Adrenal gland (tissue), 9 donors: ENCODE measurements at regions not wholly inside any gene's neighbourhood (a gene's known extent, or its start where the extent isn't known, plus 50 kb on each side); places are given as distances from the start of the nearest gene placed in this dataset.

Source experiments
- DNase-seq, 7 donors: peaks; one replicate each; pipeline ENCODE4 v3.0.0-alpha.2; 2019 to 2020
- H3K27ac ChIP-seq, 5 donors: fragments of 200-600 bp; sonication (generic) in 4 of 5; 1 replicate in 3 of 5; 2 replicates in 2 of 5; pipeline versions ENCODE4 v1.5.1 to v1.8.0; 2016 to 2020; ENCODE audit warnings: mild to moderate bottlenecking in 1 of 5
- H3K27me3 ChIP-seq: fragments of 200-600 bp; 2 replicates; pipeline ENCODE4 v1.8.0; 2021
- H3K36me3 ChIP-seq, 2 donors: fragments of 200-600 bp; replicated peaks in 1 of 2; 1 replicate in 1 of 2; 2 replicates in 1 of 2; pipeline versions ENCODE4 v1.5.1 to v1.8.0; 2018 to 2022
- H3K4me1 ChIP-seq, 2 donors: fragments of 200-600 bp; replicated peaks in 1 of 2; 1 replicate in 1 of 2; 2 replicates in 1 of 2; pipeline versions ENCODE4 v1.5.1 to v1.8.0; 2018 to 2021
- H3K4me3 ChIP-seq, 4 donors: fragments of 200-600 bp; sonication (generic) in 3 of 4; one replicate each; pipeline ENCODE4 v1.5.1; 2016 to 2018
- H3K9me3 ChIP-seq, 3 donors: fragments of 200-600 bp; sonication (generic) in 1 of 3; replicated peaks in 1 of 3; 1 replicate in 2 of 3; 2 replicates in 1 of 3; pipeline versions ENCODE4 v1.5.1 to v1.8.0; 2016 to 2021
- POLR2A ChIP-seq, 2 donors: fragments of 450-650 bp; IDR thresholded peaks; one replicate each; pipeline ENCODE4 v1.6.1; 2017; ENCODE audit warnings: antibody characterized with exemption in 2 of 2, mild to moderate bottlenecking in 2 of 2, moderate library complexity in 1 of 2
- WGBS, 4 donors: extraction: QIAGEN DNeasy Blood & Tissue Kit in 2 of 4; methylation state at CpG; one replicate each; pipeline versions ENCODE4 v1.1.5 to v1.1.7; 2013 to 2017; 5-methylcytosine and 5-hydroxymethylcytosine counted together
- intact Hi-C, 2 donors: fragments of 100-400 bp; cut with DNase I; formaldehyde crosslinking; loops; one replicate each; pipeline versions ENCODE4 v1.14.1 to v1.15.0; 2022 to 2023
- TF ChIP-seq, protein P1 (sequence below), 6 experiments: fragments of 450-650 bp in 4 of 6; fragments of 200-600 bp in 2 of 6; sonication (generic) in 1 of 6; IDR thresholded peaks; 1 replicate in 5 of 6; 2 replicates in 1 of 6; pipeline versions ENCODE4 v1.5.1 to v1.8.0; 2016 to 2021; ENCODE audit warnings: antibody characterized with exemption in 6 of 6, mild to moderate bottlenecking in 2 of 6, moderate library complexity in 1 of 6
- donor health status: healthy with polysubstance abuse.
- donor health status: Bipolar disorder and iron deficiency.
- donor health status: DM: yes; HTN: yes; CAD: no.
- donor health status: DM: no; HTN: no; CAD: no.
- donor health status: DM: no; HTN: no; CAD: no.

DNA sequence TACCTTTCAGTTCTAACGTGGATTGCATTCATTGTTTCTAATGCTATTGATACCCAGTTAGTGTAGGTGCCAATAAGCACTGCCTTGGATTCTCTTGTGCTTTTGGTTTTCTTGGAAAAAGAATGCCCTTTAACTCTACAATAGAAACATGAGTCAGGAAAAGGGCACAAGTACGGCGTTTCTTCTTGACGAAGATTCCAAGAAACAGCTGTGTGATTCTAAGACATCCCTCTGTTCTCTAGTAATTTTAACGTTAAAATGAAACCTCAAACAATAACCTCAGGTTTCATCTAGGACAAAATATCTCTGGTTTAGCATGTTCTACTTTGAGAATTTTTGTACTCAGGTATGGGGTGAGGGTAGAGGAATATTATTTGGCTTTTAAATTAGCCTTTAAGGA, 540.5 kb upstream of the ATP11B start:
- no peak overlapping the region for H3K27ac ChIP-seq
- TF ChIP-seq POLR2A (IDR thresholded peaks at IDR 0.05) = no peak
- TF ChIP-seq, protein P1, sequence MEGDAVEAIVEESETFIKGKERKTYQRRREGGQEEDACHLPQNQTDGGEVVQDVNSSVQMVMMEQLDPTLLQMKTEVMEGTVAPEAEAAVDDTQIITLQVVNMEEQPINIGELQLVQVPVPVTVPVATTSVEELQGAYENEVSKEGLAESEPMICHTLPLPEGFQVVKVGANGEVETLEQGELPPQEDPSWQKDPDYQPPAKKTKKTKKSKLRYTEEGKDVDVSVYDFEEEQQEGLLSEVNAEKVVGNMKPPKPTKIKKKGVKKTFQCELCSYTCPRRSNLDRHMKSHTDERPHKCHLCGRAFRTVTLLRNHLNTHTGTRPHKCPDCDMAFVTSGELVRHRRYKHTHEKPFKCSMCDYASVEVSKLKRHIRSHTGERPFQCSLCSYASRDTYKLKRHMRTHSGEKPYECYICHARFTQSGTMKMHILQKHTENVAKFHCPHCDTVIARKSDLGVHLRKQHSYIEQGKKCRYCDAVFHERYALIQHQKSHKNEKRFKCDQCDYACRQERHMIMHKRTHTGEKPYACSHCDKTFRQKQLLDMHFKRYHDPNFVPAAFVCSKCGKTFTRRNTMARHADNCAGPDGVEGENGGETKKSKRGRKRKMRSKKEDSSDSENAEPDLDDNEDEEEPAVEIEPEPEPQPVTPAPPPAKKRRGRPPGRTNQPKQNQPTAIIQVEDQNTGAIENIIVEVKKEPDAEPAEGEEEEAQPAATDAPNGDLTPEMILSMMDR (IDR thresholded peaks at IDR 0.05) = no peak
- no peaks in the 10 kb centered on the region for H3K4me1 ChIP-seq
- intact Hi-C loops = loop anchor here in 1 of 2 donors (10.0 kb wide), 1 partner anchor 538 kb away; the partner anchor contains the start of gene SOX2
- no peaks in the 10 kb centered on the region for H3K27me3 ChIP-seq
- DNase-seq = no peak
- H3K4me3 ChIP-seq = no peak overlapping the region
- no peaks in the 10 kb centered on the region for H3K9me3 ChIP-seq
- no peaks in the 10 kb centered on the region for H3K36me3 ChIP-seq
- WGBS, 4 donors = 60 to 79% (median 66%) methylated on average over 5 of the region's 5 CpGs

DNA sequence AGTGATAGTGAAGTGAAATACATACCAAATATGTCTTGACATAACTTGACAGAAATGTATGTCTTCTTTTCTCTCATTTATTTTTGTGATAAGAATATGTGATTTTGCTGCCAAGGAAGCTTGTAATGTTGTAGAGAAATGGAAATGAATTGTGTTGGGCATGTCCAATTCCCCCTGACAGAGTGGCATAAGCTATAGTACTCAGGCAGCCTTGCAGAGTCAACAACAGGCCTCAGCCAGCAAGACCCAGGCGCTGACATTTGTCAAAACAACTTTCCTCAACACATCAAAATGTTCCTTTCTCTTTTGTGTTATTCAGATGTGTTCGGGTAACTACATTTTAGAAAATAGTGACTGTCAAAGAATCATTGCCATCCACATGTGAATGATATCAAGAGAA, 538.1 kb upstream of the ATP11B start:
- intact Hi-C loops = loop anchor here in 1 of 2 donors (10.0 kb wide), 1 partner anchor 540 kb away; the partner anchor contains the start of gene SOX2
- no peak overlapping the region for H3K27ac ChIP-seq
- TF ChIP-seq POLR2A (IDR thresholded peaks at IDR 0.05) = no peak
- TF ChIP-seq, protein P1 (IDR thresholded peaks at IDR 0.05) = no peak

DNA sequence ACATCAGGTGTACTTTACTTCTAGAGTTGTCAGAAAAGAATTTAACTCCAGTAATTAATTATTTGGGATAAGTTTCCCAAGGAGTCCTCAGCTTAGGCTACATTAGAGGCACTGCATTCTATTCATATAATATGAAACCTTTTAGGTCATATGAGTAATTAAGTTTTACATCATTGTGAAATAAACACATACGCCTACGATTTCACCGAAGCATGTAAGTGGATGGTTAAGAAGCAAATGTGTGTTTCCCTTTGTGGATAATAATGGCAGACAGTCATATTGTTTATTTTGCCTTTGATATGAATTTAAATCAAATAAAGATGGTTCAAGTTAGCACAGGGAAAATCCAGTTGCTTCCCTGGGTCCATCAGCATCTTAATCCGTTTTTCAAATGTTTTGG, 535.9 kb upstream of the ATP11B start:
- DNase-seq = no peak
- TF ChIP-seq POLR2A (IDR thresholded peaks at IDR 0.05) = no peak
- TF ChIP-seq, protein P1 (IDR thresholded peaks at IDR 0.05) = no peak
- H3K27me3 ChIP-seq = peaks cover 4% of the 10 kb centered on the region
- no peak overlapping the region for H3K27ac ChIP-seq
- H3K36me3 ChIP-seq = no peaks in the 10 kb centered on the region
- H3K9me3 ChIP-seq = no peaks in the 10 kb centered on the region
- 72 to 76% (median 75%) methylated on average over 4 of the region's 4 CpGs for WGBS, 4 donors
- intact Hi-C loops = loop anchor here in 1 of 2 donors (10.0 kb wide), 1 partner anchor 543 kb away; the partner anchor contains the start of gene SOX2
- no peaks in the 10 kb centered on the region for H3K4me1 ChIP-seq
- H3K4me3 ChIP-seq = no peak overlapping the region

More for the DNA sequence above, 538.1 kb upstream of the ATP11B start:
- no peaks in the 10 kb centered on the region for H3K4me1 ChIP-seq
- DNase-seq = no peak
- H3K4me3 ChIP-seq = no peak overlapping the region
- H3K9me3 ChIP-seq = no peaks in the 10 kb centered on the region
- H3K27me3 ChIP-seq = peaks cover 4% of the 10 kb centered on the region
- H3K36me3 ChIP-seq = no peaks in the 10 kb centered on the region
- WGBS, 4 donors = 76 to 88% (median 82%) methylated on average over 2 of the region's 2 CpGs

DNA sequence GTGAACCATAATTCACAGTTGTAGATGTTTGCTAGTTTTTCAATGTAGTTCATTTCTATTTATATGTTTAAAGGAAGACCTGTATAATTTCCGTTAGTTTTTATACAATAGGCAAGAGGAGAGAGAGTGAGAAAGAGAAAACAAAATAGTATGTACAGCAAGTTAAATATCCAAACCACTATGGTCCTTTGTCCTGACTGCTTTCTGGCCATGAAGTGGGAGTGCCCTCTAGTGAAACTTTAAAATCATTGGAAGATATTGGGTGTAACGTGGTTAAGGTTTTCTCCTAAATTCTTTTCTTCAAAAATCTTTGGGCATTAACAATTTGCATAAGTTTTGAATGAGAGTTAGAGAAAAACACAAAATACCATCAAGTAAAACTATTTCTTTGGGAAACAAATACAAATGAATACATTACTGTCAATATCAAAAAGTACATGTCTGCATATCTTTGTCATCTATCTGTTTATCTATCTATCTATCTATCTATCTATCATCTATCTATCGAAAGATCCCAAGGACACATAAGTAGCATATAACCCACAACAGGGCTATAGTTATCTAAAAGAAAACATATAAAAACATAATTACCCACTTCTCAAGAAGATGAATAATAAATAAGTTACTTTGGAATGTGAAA, 534.6 kb upstream of the ATP11B start:
- H3K4me3 ChIP-seq = no peak overlapping the region
- no peaks in the 10 kb centered on the region for H3K36me3 ChIP-seq
- TF ChIP-seq POLR2A (IDR thresholded peaks at IDR 0.05) = no peak
- TF ChIP-seq, protein P1 (IDR thresholded peaks at IDR 0.05) = peak; percentile 26 to 65 (median 52)
- peak in 1 of 7 donors; percentile 7 for DNase-seq
- H3K4me1 ChIP-seq = no peaks in the 10 kb centered on the region
- H3K9me3 ChIP-seq = no peaks in the 10 kb centered on the region
- H3K27ac ChIP-seq = no peak overlapping the region
- peaks cover 4% of the 10 kb centered on the region for H3K27me3 ChIP-seq
- intact Hi-C loops = loop anchor here in 1 of 2 donors (10.0 kb wide), 1 partner anchor 544 kb away; the partner anchor contains the start of gene SOX2
- WGBS, 4 donors = 8 to 18% (median 11%) methylated on average over 3 of the region's 3 CpGs
